MM.1S (cell line): ENCODE measurements at regions not wholly inside any gene's neighbourhood (a gene's known extent, or its start where the extent isn't known, plus 50 kb on each side); places are given as distances from the start of the nearest gene placed in this dataset.

Experiments used
- DNase-seq: peaks from one replicate; pipeline ENCODE4 v3.0.0-alpha.2; 2015
- H2AFZ ChIP-seq: fragments of 300-600 bp; sonication (generic); 2 replicates; pipeline ENCODE4 v1.6.0; 2016; ENCODE audit warnings: antibody characterized with exemption, low read length
- H3F3A ChIP-seq: fragments of 300-600 bp; sonication (generic); 2 replicates; pipeline ENCODE4 v1.6.1; 2016; ENCODE audit warnings: mild to moderate bottlenecking, antibody characterized with exemption, low read length, moderate library complexity, mixed read lengths; ENCODE audit not compliant: insufficient read depth
- H3K27ac ChIP-seq: fragments of 300-600 bp; sonication (generic); 2 replicates; pipeline ENCODE4 v1.5.1; 2016; ENCODE audit warnings: mild to moderate bottlenecking, low read length
- H3K27me3 ChIP-seq: fragments of 300-600 bp; sonication (generic); replicated peaks from 2 replicates; pipeline ENCODE4 v1.6.0; 2016; ENCODE audit warnings: low read length; ENCODE audit not compliant: insufficient read depth
- H3K36me3 ChIP-seq: fragments of 300-600 bp; sonication (generic); replicated peaks from 2 replicates; pipeline ENCODE4 v1.6.1; 2016; ENCODE audit warnings: mild to moderate bottlenecking, low read length, mixed read lengths; ENCODE audit not compliant: insufficient read depth
- H3K4me1 ChIP-seq: fragments of 300-600 bp; sonication (generic); 2 replicates; pipeline ENCODE4 v1.6.1; 2016; ENCODE audit warnings: low read length, mixed read lengths
- H3K4me2 ChIP-seq: fragments of 300-600 bp; sonication (generic); 2 replicates; pipeline ENCODE4 v1.6.0; 2016; ENCODE audit warnings: low read depth, low read length
- H3K4me3 ChIP-seq: fragments of 300-600 bp; sonication (generic); 2 replicates; pipeline ENCODE4 v1.5.1; 2016; ENCODE audit warnings: low read length, mixed read lengths
- H3K79me2 ChIP-seq: fragments of 300-600 bp; sonication (generic); 2 replicates; pipeline ENCODE4 v1.6.1; 2016; ENCODE audit warnings: mixed run types, low read length, mixed read lengths
- H3K9ac ChIP-seq: fragments of 300-600 bp; sonication (generic); 2 replicates; pipeline ENCODE4 v1.6.1; 2016; ENCODE audit warnings: low read length, mixed read lengths
- H3K9me2 ChIP-seq: fragments of 300-600 bp; sonication (generic); replicated peaks from 2 replicates; pipeline ENCODE4 v1.6.1; 2016; ENCODE audit warnings: mild to moderate bottlenecking, low read length, mixed read lengths; ENCODE audit not compliant: insufficient read depth
- H3K9me3 ChIP-seq: fragments of 300-600 bp; sonication (generic); replicated peaks from 2 replicates; pipeline ENCODE4 v1.6.1; 2016; ENCODE audit warnings: mild to moderate bottlenecking, low read length, mixed read lengths; ENCODE audit not compliant: insufficient read depth
- H4K20me1 ChIP-seq: fragments of 300-600 bp; sonication (generic); 2 replicates; pipeline ENCODE4 v1.6.1; 2016; ENCODE audit warnings: mild to moderate bottlenecking, low read length, moderate library complexity, mixed read lengths; ENCODE audit not compliant: insufficient read depth
- CTCF ChIP-seq: fragments of 300-600 bp; sonication (generic); IDR thresholded peaks from 2 replicates; pipeline ENCODE4 v1.5.1; 2016; ENCODE audit warnings: antibody characterized with exemption, low read length, mixed read lengths
- EZH2 ChIP-seq: fragments of 300-600 bp; sonication (generic); optimal IDR thresholded peaks from 2 replicates; pipeline ENCODE3; 2017; ENCODE audit warnings: low read depth, mild to moderate bottlenecking, antibody characterized with exemption, low read length, mixed read lengths
- EZH2phosphoT487 ChIP-seq: fragments of 300-600 bp; sonication (generic); IDR thresholded peaks from 2 replicates; pipeline ENCODE4 v1.6.1; 2018; ENCODE audit warnings: antibody characterized with exemption, low read length

- TF ChIP-seq EZH2: no peak
- H2AFZ ChIP-seq: no peak overlapping the region
- no peaks in the 10 kb centered on the region for H3K9me3 ChIP-seq
- H4K20me1 ChIP-seq: no peaks in the 10 kb centered on the region
- H3K4me1 ChIP-seq: no peaks in the 10 kb centered on the region
- peak; percentile 4 for DNase-seq
- H3K27ac ChIP-seq: no peak overlapping the region
- H3K79me2 ChIP-seq: no peaks in the 10 kb centered on the region
- H3K36me3 ChIP-seq: no peaks in the 10 kb centered on the region
- H3K4me2 ChIP-seq: no peak overlapping the region
- H3K9me2 ChIP-seq: no peaks in the 10 kb centered on the region
- H3K27me3 ChIP-seq: no peaks in the 10 kb centered on the region
- H3K9ac ChIP-seq: no peak overlapping the region
- no peaks in the 10 kb centered on the region for H3F3A ChIP-seq
- H3K4me3 ChIP-seq: no peak overlapping the region
These were observed 90.5 kb upstream of the DDX18 start for GRCh38 chr2:117723888-117724434.

GRCh38 chr2:117726747-117727146 lies 87.7 kb upstream of the DDX18 start:
- no peak overlapping the region for H3K9ac ChIP-seq
- H2AFZ ChIP-seq: no peak overlapping the region
- TF ChIP-seq EZH2 (no peak), CTCF (no peak), EZH2phosphoT487 (no peak)
- no peak overlapping the region for H3K27ac ChIP-seq
- H3F3A ChIP-seq: no peaks in the 10 kb centered on the region
- no peaks in the 10 kb centered on the region for H3K27me3 ChIP-seq
- no peaks in the 10 kb centered on the region for H4K20me1 ChIP-seq
- peak; percentile 5 for DNase-seq
- no peak overlapping the region for H3K4me3 ChIP-seq
- no peaks in the 10 kb centered on the region for H3K9me2 ChIP-seq
- no peaks in the 10 kb centered on the region for H3K9me3 ChIP-seq
- no peak overlapping the region for H3K4me2 ChIP-seq
- no peaks in the 10 kb centered on the region for H3K79me2 ChIP-seq
- no peaks in the 10 kb centered on the region for H3K36me3 ChIP-seq
- no peaks in the 10 kb centered on the region for H3K4me1 ChIP-seq

- H4K20me1 ChIP-seq: no peaks in the 10 kb centered on the region
- H3K4me2 ChIP-seq: no peak overlapping the region
- H3K79me2 ChIP-seq: no peaks in the 10 kb centered on the region
- no peak overlapping the region for H2AFZ ChIP-seq
- H3K27ac ChIP-seq: no peak overlapping the region
- TF ChIP-seq EZH2phosphoT487: no peak
- no peak for TF ChIP-seq EZH2
- no peak for TF ChIP-seq CTCF
- no peak overlapping the region for H3K9ac ChIP-seq
- no peak overlapping the region for H3K4me3 ChIP-seq
- no peak for DNase-seq
- H3K4me1 ChIP-seq: peaks cover 22% of the 10 kb centered on the region
- no peaks in the 10 kb centered on the region for H3K27me3 ChIP-seq
- no peaks in the 10 kb centered on the region for H3K36me3 ChIP-seq
- no peaks in the 10 kb centered on the region for H3K9me2 ChIP-seq
- H3K9me3 ChIP-seq: no peaks in the 10 kb centered on the region
- peaks cover 4% of the 10 kb centered on the region for H3F3A ChIP-seq
These were observed 76.6 kb upstream of the DDX18 start for GRCh38 chr2:117737846-117738245.

GRCh38 chr2:117738991-117739839 lies 75.3 kb upstream of the DDX18 start:
- H3F3A ChIP-seq: peaks cover 4% of the 10 kb centered on the region
- peaks cover 22% of the 10 kb centered on the region for H3K4me1 ChIP-seq
- H3K9ac ChIP-seq: no peak overlapping the region
- no peak for TF ChIP-seq CTCF
- TF ChIP-seq EZH2: no peak
- H2AFZ ChIP-seq: 0 out of 2 replicates have a peak overlapping the region, but pooled peaks have one; percentile 22
- H3K79me2 ChIP-seq: no peaks in the 10 kb centered on the region
- peak overlapping the region; percentile 12; the same call in 1 of the 2 replicates for H3K4me2 ChIP-seq
- no peaks in the 10 kb centered on the region for H3K9me2 ChIP-seq
- no peaks in the 10 kb centered on the region for H3K36me3 ChIP-seq
- no peaks in the 10 kb centered on the region for H4K20me1 ChIP-seq
- H3K9me3 ChIP-seq: no peaks in the 10 kb centered on the region
- no peaks in the 10 kb centered on the region for H3K27me3 ChIP-seq
- no peak overlapping the region for H3K4me3 ChIP-seq
- peak; percentile 74 for DNase-seq
- H3K27ac ChIP-seq: peak overlapping the region; percentile 66
